Neuronal stem cell (in vitro differentiated cells): ENCODE measurements at regions not wholly inside any gene's neighbourhood (a gene's known extent, or its start where the extent isn't known, plus 50 kb on each side); places are given as distances from the start of the nearest gene placed in this dataset.

Source experiments
- DNase-seq: peaks from one replicate; pipeline ENCODE4 v3.0.0-alpha.2; 2013; ENCODE audit warnings: low spot score
- H2AFZ ChIP-seq: one replicate; pipeline ENCODE4 v1.6.1; 2013; ENCODE audit warnings: mild to moderate bottlenecking, low read length, inconsistent platforms
- H2AK5ac ChIP-seq: 2 replicates; pipeline ENCODE4 v1.6.1; 2013; ENCODE audit warnings: low read depth, mild to moderate bottlenecking, inconsistent platforms, low read length, moderate library complexity, mixed read lengths
- H2BK120ac ChIP-seq: 2 replicates; pipeline ENCODE4 v1.6.1; 2013; ENCODE audit warnings: low read depth, mild to moderate bottlenecking, inconsistent platforms, low read length, moderate library complexity, mixed read lengths
- H2BK12ac ChIP-seq: one replicate; pipeline ENCODE4 v1.6.1; 2013; ENCODE audit warnings: low read length, inconsistent platforms
- H2BK15ac ChIP-seq: 2 replicates; pipeline ENCODE4 v1.6.1; 2013; ENCODE audit warnings: mild to moderate bottlenecking, low read length, inconsistent platforms, mixed read lengths
- H2BK5ac ChIP-seq: one replicate; pipeline ENCODE4 v1.6.1; 2013; ENCODE audit warnings: inconsistent platforms, mild to moderate bottlenecking, low read length, moderate library complexity
- H3K14ac ChIP-seq: one replicate; pipeline ENCODE4 v1.6.1; 2013; ENCODE audit warnings: low read length, inconsistent platforms
- H3K18ac ChIP-seq: 2 replicates; pipeline ENCODE4 v1.6.1; 2013; ENCODE audit warnings: low read length, inconsistent platforms
- H3K23ac ChIP-seq: 2 replicates; pipeline ENCODE4 v1.6.1; 2013; ENCODE audit warnings: low read depth, mild to moderate bottlenecking, mixed read lengths, low read length, inconsistent platforms; ENCODE audit not compliant: poor library complexity
- H3K27ac ChIP-seq: replicated peaks from 3 replicates; pipeline ENCODE4 v1.5.1; 2013; ENCODE audit warnings: low read length, inconsistent platforms
- H3K27me3 ChIP-seq, 3 experiments: 2 replicates each; pipeline ENCODE4 v1.6.1; 2013; ENCODE audit warnings: low read length in 3 of 3, mild to moderate bottlenecking in 2 of 3, inconsistent platforms in 1 of 3, low read depth in 1 of 3, mixed read lengths in 1 of 3, moderate library complexity in 1 of 3; ENCODE audit not compliant: control insufficient read depth in 3 of 3, insufficient read depth in 3 of 3
- H3K36me3 ChIP-seq, 2 donors: replicated peaks in 1 of 2; 2 replicates each; pipeline ENCODE4 v1.6.1; 2013; ENCODE audit warnings: low read length in 2 of 2; ENCODE audit not compliant: control insufficient read depth in 2 of 2, insufficient read depth in 2 of 2
- H3K4ac ChIP-seq: 2 replicates; pipeline ENCODE4 v1.6.1; 2013; ENCODE audit warnings: inconsistent platforms, mild to moderate bottlenecking, low read length, moderate library complexity
- H3K4me1 ChIP-seq, 2 donors: 1 replicate in 1 of 2; 2 replicates in 1 of 2; pipeline ENCODE4 v1.6.1; 2013; ENCODE audit warnings: low read length in 2 of 2, low read depth in 1 of 2; ENCODE audit not compliant: control insufficient read depth in 2 of 2, insufficient read depth in 1 of 2
- H3K4me2 ChIP-seq: one replicate; pipeline ENCODE4 v1.6.1; 2013; ENCODE audit warnings: mild to moderate bottlenecking, low read length, inconsistent platforms; ENCODE audit not compliant: insufficient read depth, poor library complexity, severe bottlenecking
- H3K4me3 ChIP-seq, 2 donors: 2 replicates each; pipeline ENCODE4 v1.5.1; 2013; ENCODE audit warnings: low read length in 2 of 2, mild to moderate bottlenecking in 2 of 2, inconsistent platforms in 1 of 2, moderate library complexity in 1 of 2
- H3K79me1 ChIP-seq: one replicate; pipeline ENCODE4 v1.6.1; 2013; ENCODE audit warnings: low read depth, mild to moderate bottlenecking, inconsistent platforms, low read length, moderate library complexity
- H3K9ac ChIP-seq: one replicate; pipeline ENCODE4 v1.6.1; 2013; ENCODE audit warnings: mild to moderate bottlenecking, low read depth, low read length, inconsistent platforms; ENCODE audit not compliant: poor library complexity
- H3K9me3 ChIP-seq, 2 donors: replicated peaks in 1 of 2; 2 replicates each; pipeline versions ENCODE3 to v1.6.1; 2013; ENCODE audit warnings: low read length in 2 of 2, mild to moderate bottlenecking in 2 of 2, inconsistent platforms in 1 of 2, low read depth in 1 of 2, mixed read lengths in 1 of 2, moderate library complexity in 1 of 2; ENCODE audit not compliant: control insufficient read depth in 2 of 2, insufficient read depth in 1 of 2
- H4K8ac ChIP-seq: one replicate; pipeline ENCODE4 v1.6.1; 2013; ENCODE audit warnings: low read depth, mild to moderate bottlenecking, inconsistent platforms, low read length, moderate library complexity
- H4K91ac ChIP-seq: one replicate; pipeline ENCODE4 v1.6.1; 2013; ENCODE audit warnings: low read length, low read depth, mild to moderate bottlenecking, inconsistent platforms; ENCODE audit not compliant: poor library complexity
- WGBS, 2 donors: extraction: QIAGEN DNeasy Blood & Tissue Kit; methylation state at CpG; one replicate each; pipeline ENCODE4 v1.1.7; 2013; ENCODE audit warnings: missing lambda C conversion rate in 2 of 2, mixed read lengths in 1 of 2; ENCODE audit not compliant: insufficient read length in 2 of 2, insufficient replicate concordance in 1 of 2; ENCODE audit errors: extremely low coverage in 2 of 2; 5-methylcytosine and 5-hydroxymethylcytosine counted together

DNA sequence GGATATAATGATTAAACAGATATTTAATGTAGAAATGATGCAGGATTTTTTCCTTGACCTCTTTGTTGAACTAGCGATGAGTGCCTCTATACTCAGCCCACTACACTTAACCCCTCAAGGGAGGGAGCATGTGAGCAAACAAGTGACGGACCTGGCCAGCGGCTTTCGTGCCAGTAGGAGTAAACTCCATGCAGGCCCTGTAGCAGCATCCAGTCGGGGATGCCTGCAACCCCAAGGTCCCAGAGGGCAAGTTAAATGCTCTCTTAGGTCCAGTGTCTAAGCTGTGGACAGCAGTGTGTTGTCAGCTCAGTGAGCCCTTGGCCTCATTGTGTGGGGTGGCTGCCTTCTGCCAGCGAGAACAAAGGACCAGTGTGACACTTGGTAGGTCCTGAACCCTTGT, 708.7 kb downstream of the TECRL start:
- Histone ChIP-seq H3K18ac (peak overlapping the region; percentile 70), H2BK120ac (no peak overlapping the region), H3K4me1 (peaks cover 0 to 2% of the 10 kb centered on the region in 2 donors), H3K36me3 (no peaks in the 10 kb centered on the region), H3K14ac (no peak overlapping the region), H3K9ac (no peak overlapping the region), H3K27me3 (no peaks in the 10 kb centered on the region), H3K79me1 (no peaks in the 10 kb centered on the region), H2AFZ (no peak overlapping the region), H3K4me2 (no peak overlapping the region), H2BK5ac (no peak overlapping the region), H3K27ac (no peak overlapping the region), H2BK12ac (no peak overlapping the region), H2BK15ac (no peak overlapping the region), H3K4ac (no peak overlapping the region), H3K4me3 (no peak overlapping the region), H2AK5ac (no peak overlapping the region), H4K91ac (no peak overlapping the region), H3K9me3 (no peaks in the 10 kb centered on the region), H3K23ac (no peak overlapping the region), H4K8ac (no peak overlapping the region)
- no CpG with 5 or more reads among the region's 6 CpGs for WGBS, 2 donors
- DNase-seq: no peak

DNA sequence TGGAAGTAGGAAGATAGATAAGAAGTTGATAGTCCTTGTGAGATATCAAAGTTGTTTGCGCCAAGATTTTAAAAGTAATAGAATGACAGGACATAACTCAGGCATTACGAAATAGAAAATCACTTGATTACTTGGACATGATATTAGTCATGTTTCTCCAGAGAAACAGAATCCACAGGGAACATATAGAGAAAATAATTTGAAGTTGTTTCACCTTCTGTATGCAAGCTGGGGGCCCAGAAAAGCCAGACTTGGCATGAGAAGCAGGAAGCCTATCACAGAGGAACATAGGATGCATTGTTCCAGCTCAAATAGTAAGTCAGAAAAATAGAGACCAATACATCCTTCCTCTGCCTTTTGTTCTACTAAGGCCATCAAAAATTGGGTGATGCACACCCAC, 715.9 kb downstream of the TECRL start:
- H3K4me1 ChIP-seq: no peaks in the 10 kb centered on the region
- H3K4me3 ChIP-seq: no peak overlapping the region
- H3K36me3 ChIP-seq: no peaks in the 10 kb centered on the region
- no CpG with 5 or more reads among the region's 2 CpGs for WGBS, 2 donors
- no peak overlapping the region for H3K27ac ChIP-seq
- no peak overlapping the region for H3K23ac ChIP-seq
- no peak overlapping the region for H3K14ac ChIP-seq
- H3K4me2 ChIP-seq: no peak overlapping the region
- no peak overlapping the region for H2BK120ac ChIP-seq
- H2BK12ac ChIP-seq: no peak overlapping the region
- no peak for DNase-seq
- H3K79me1 ChIP-seq: no peaks in the 10 kb centered on the region
- H3K4ac ChIP-seq: no peak overlapping the region
- H4K91ac ChIP-seq: no peak overlapping the region
- no peak overlapping the region for H4K8ac ChIP-seq
- no peak overlapping the region for H2AK5ac ChIP-seq
- H2BK15ac ChIP-seq: no peak overlapping the region
- no peak overlapping the region for H3K9ac ChIP-seq
- no peak overlapping the region for H2BK5ac ChIP-seq
- no peak overlapping the region for H3K18ac ChIP-seq
- H2AFZ ChIP-seq: no peak overlapping the region
- H3K9me3 ChIP-seq: peaks cover 0 to 3% of the 10 kb centered on the region in 2 donors
- H3K27me3 ChIP-seq: no peaks in the 10 kb centered on the region

DNA sequence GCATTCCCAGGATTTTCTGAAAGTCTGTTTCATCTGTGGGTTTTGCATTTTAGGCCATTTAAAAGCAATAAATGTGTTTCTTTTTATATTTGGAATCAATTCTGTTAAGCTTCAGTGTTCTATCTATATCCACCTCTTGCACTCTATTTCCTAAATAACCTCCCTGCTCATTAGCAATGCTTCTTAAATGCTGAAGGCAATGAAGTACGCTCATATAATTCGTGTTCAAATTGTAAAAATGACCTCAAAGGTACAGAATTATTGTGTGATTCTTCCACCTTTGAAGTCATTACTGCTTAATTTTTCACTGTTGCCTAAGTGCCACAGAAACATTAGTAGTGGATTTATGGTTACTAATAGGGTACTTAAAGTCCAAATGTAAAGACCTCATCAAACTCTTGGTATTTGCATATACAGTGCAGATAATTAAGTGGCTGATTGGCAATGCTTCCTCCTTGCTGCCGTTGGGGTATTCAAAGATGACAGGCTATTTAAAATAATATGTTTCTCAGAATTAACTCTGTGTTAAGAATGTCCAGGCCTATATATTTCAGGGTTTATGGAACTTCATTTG, 730.8 kb downstream of the TECRL start:
- H3K36me3 ChIP-seq: no peaks in the 10 kb centered on the region
- H3K4me1 ChIP-seq: no peaks in the 10 kb centered on the region
- H3K14ac ChIP-seq: no peak overlapping the region
- no peak overlapping the region for H2AFZ ChIP-seq
- H3K27ac ChIP-seq: no peak overlapping the region
- no peak overlapping the region for H3K18ac ChIP-seq
- H3K4ac ChIP-seq: no peak overlapping the region
- H3K23ac ChIP-seq: no peak overlapping the region
- H3K79me1 ChIP-seq: no peaks in the 10 kb centered on the region
- H2AK5ac ChIP-seq: no peak overlapping the region
- no peaks in the 10 kb centered on the region for H3K27me3 ChIP-seq
- no peak for DNase-seq
- no peak overlapping the region for H3K4me2 ChIP-seq
- no CpG with 5 or more reads among the region's 3 CpGs for WGBS, 2 donors
- no peak overlapping the region for H3K9ac ChIP-seq
- H2BK5ac ChIP-seq: no peak overlapping the region
- H2BK12ac ChIP-seq: no peak overlapping the region
- H3K9me3 ChIP-seq: no peaks in the 10 kb centered on the region
- H4K91ac ChIP-seq: no peak overlapping the region
- H2BK15ac ChIP-seq: no peak overlapping the region
- no peak overlapping the region for H3K4me3 ChIP-seq
- H2BK120ac ChIP-seq: no peak overlapping the region
- no peak overlapping the region for H4K8ac ChIP-seq

DNA sequence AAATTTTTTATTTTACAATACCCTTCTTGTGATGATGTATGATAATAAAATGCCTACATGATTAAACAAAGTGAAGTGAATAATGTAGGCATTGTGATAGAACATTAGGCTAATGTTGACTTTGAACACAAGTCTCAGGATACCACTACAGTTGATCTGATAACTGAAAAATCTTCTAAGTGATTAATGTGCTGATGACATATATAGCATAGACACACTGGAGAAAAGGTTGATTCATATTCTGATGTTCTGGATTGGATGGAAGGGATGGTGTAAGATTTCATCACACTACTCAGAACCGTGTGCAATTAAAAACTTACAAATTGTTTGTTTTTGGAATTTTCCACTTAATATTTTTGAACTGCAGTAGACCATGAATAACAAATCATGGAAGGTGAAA, 738.5 kb downstream of the TECRL start:
- Histone ChIP-seq H2BK15ac (no peak overlapping the region), H3K18ac (no peak overlapping the region), H3K27me3 (no peaks in the 10 kb centered on the region), H2BK120ac (no peak overlapping the region), H3K4me2 (no peak overlapping the region), H3K4me1 (no peaks in the 10 kb centered on the region), H3K27ac (no peak overlapping the region), H4K91ac (no peak overlapping the region), H3K9me3 (no peaks in the 10 kb centered on the region), H2AFZ (no peak overlapping the region), H3K79me1 (no peaks in the 10 kb centered on the region), H2AK5ac (no peak overlapping the region), H3K23ac (no peak overlapping the region), H2BK5ac (no peak overlapping the region), H3K9ac (no peak overlapping the region), H3K4ac (no peak overlapping the region), H3K36me3 (no peaks in the 10 kb centered on the region), H3K4me3 (no peak overlapping the region), H4K8ac (no peak overlapping the region), H3K14ac (no peak overlapping the region), H2BK12ac (no peak overlapping the region)
- DNase-seq: no peak
- no CpG with 5 or more reads among the region's 1 CpG for WGBS, 2 donors
